GM12891 (cell line): ENCODE measurements at regions not wholly inside any gene's neighbourhood (a gene's known extent, or its start where the extent isn't known, plus 50 kb on each side); places are given as distances from the start of the nearest gene placed in this dataset.

Experiments
- PAX5 ChIP-seq: IDR thresholded peaks from 2 replicates; pipeline ENCODE4 v1.6.1; 2011; ENCODE audit warnings: low read length, moderate library complexity, mild to moderate bottlenecking; ENCODE audit not compliant: insufficient read depth, severe bottlenecking
- POLR2A ChIP-seq: IDR thresholded peaks from 2 replicates; pipeline ENCODE4 v1.6.1; 2011; ENCODE audit warnings: low read depth, low read length, control low read depth
- POLR2AphosphoS5 ChIP-seq: IDR thresholded peaks from 2 replicates; pipeline ENCODE4 v1.6.1; 2011; ENCODE audit warnings: low read depth, low read length, control low read depth
- POU2F2 ChIP-seq: IDR thresholded peaks from 2 replicates; pipeline ENCODE4 v1.6.1; 2011; ENCODE audit warnings: low read depth, mild to moderate bottlenecking, control low read depth, low read length, moderate library complexity
- SPI1 ChIP-seq: IDR thresholded peaks from 2 replicates; pipeline ENCODE4 v1.6.1; 2011; ENCODE audit warnings: low read depth, low read length, control low read depth
- TAF1 ChIP-seq: IDR thresholded peaks from 2 replicates; pipeline ENCODE4 v1.6.1; 2011; ENCODE audit warnings: low read depth, low read length, control low read depth

DNA sequence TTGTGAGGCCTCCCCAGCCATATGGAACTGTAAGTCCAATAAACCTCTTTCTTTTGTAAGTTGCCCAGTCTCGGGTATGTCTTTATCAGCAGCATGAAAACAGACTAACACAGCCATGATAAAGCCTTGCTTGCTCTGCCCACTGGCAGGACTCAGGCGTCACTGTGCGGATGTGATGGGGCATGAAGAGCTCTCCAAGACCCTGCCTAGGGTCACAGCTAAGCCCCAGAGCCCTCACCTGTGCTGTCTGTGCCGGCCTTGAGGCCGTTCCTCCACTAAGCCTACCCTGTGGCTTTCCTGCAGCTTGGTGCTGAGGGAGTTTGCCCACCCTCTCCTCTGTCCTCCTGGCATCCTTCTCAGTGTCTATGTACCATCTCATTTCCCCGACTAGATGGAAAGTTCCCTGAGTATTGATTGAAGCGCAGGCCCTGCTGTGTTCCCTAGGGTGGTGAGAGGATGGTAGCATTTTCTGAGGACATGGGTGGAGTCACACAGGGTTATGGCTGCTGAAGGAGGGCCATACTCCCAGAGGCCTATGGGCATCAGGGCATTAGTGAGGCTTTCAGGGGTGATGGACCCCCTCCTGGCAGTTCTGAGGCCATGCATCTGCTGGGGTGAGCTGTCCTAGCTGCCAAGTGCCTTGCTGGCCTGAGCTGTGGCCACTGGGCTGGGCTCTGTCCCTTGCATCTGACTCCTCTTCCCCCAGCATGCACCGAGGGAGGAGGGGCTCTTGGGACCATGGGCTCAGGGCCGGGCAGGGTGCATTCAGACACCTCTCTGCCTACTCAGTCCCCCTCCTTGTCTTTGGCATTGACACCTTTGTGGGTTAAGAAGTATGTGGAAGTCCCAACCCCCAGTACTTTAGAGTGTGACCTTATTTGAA is 75.3 kb downstream of the TEX29 start:
- no peak for TF ChIP-seq POLR2A
- TF ChIP-seq POLR2AphosphoS5: no peak
- TF ChIP-seq TAF1: no peak
- TF ChIP-seq SPI1: no peak
- no peak for TF ChIP-seq PAX5
- TF ChIP-seq POU2F2: no peak
